GM23338 (cell line): ENCODE measurements at regions not wholly inside any gene's neighbourhood (a gene's known extent, or its start where the extent isn't known, plus 50 kb on each side); places are given as distances from the start of the nearest gene placed in this dataset.

Source experiments
- ATAC-seq: fragments of 200-7000 bp; cut with Tn5 transposase; 3 replicates; pipeline ENCODE4 v1.9.1; 2020
- DNase-seq: peaks from one replicate; pipeline ENCODE4 v3.0.0-alpha.2; 2015; ENCODE audit warnings: low spot score
- H2AFZ ChIP-seq: fragments of 200-600 bp; sonication (generic); 2 replicates; pipeline ENCODE4 v1.8.0; 2016; ENCODE audit warnings: antibody characterized with exemption, mild to moderate bottlenecking, moderate library complexity
- H3F3A ChIP-seq: fragments of 200-600 bp; sonication (generic); replicated peaks from 2 replicates; pipeline ENCODE4 v1.8.0; 2017; ENCODE audit warnings: antibody characterized with exemption, mixed run types, low read depth
- H3K27ac ChIP-seq: fragments of 200-600 bp; sonication (generic); 2 replicates; pipeline ENCODE4 v1.6.1; 2016; ENCODE audit warnings: low read depth
- H3K27me3 ChIP-seq: fragments of 200-600 bp; sonication (generic); 2 replicates; pipeline ENCODE4 v1.8.0; 2016; ENCODE audit warnings: mild to moderate bottlenecking, mixed run types, moderate library complexity; ENCODE audit not compliant: insufficient read depth
- H3K36me3 ChIP-seq: fragments of 200-600 bp; sonication (generic); 2 replicates; pipeline ENCODE4 v1.8.0; 2016; ENCODE audit warnings: mild to moderate bottlenecking; ENCODE audit not compliant: insufficient read depth
- H3K4me1 ChIP-seq: fragments of 200-600 bp; sonication (generic); 2 replicates; pipeline ENCODE4 v1.8.0; 2016; ENCODE audit warnings: mild to moderate bottlenecking, moderate library complexity; ENCODE audit not compliant: insufficient read depth
- H3K4me2 ChIP-seq: fragments of 200-600 bp; sonication (generic); 2 replicates; pipeline ENCODE4 v1.7.1; 2017; ENCODE audit warnings: mixed run types
- H3K4me3 ChIP-seq: fragments of 200-600 bp; sonication (generic); 2 replicates; pipeline ENCODE4 v1.6.1; 2016; ENCODE audit warnings: mixed run types
- H3K79me2 ChIP-seq: fragments of 200-600 bp; sonication (generic); replicated peaks from 2 replicates; pipeline ENCODE4 v1.8.0; 2017; ENCODE audit warnings: mild to moderate bottlenecking; ENCODE audit not compliant: insufficient read depth
- H3K9me2 ChIP-seq: fragments of 200-600 bp; sonication (generic); 2 replicates; pipeline ENCODE4 v1.8.0; 2017; ENCODE audit not compliant: insufficient read depth
- H4K20me1 ChIP-seq: fragments of 200-600 bp; sonication (generic); replicated peaks from 2 replicates; pipeline ENCODE4 v1.8.0; 2017; ENCODE audit warnings: mild to moderate bottlenecking; ENCODE audit not compliant: insufficient read depth
- H3K27ac Mint-ChIP-seq: 2 replicates; pipeline ENCODE4 v1.8.0; 2020; ENCODE audit warnings: inconsistent platforms, mild to moderate bottlenecking, moderate library complexity, mixed read lengths
- H3K27me3 Mint-ChIP-seq: 3 replicates; pipeline ENCODE4 v1.8.0; 2022; ENCODE audit warnings: low read depth, mild to moderate bottlenecking, moderate library complexity, mixed read lengths, inconsistent platforms; ENCODE audit not compliant: insufficient read depth, poor library complexity
- H3K36me3 Mint-ChIP-seq: 3 replicates; pipeline ENCODE4 v1.8.0; 2021; ENCODE audit warnings: low read depth, mild to moderate bottlenecking, inconsistent platforms, moderate library complexity, mixed read lengths
- H3K4me1 Mint-ChIP-seq: 3 replicates; pipeline ENCODE4 v1.8.0; 2020; ENCODE audit warnings: mild to moderate bottlenecking, inconsistent platforms, mixed read lengths
- H3K4me3 Mint-ChIP-seq: 3 replicates; pipeline ENCODE4 v1.8.0; 2021; ENCODE audit warnings: moderate library complexity, mild to moderate bottlenecking, inconsistent platforms, mixed read lengths
- H3K9me3 Mint-ChIP-seq: 3 replicates; pipeline ENCODE4 v1.8.0; 2020; ENCODE audit warnings: moderate library complexity, mild to moderate bottlenecking, inconsistent platforms, mixed read lengths
- CREB1 ChIP-seq: fragments of 250-450 bp; sonication (Bioruptor Pico); IDR thresholded peaks from 2 replicates; pipeline ENCODE4 v1.5.0; 2020; ENCODE audit warnings: low read depth, mild to moderate bottlenecking, moderate library complexity
- ETS1 ChIP-seq: IDR thresholded peaks from 2 replicates; pipeline ENCODE4 v1.6.1; 2016; ENCODE audit warnings: antibody characterized with exemption
- EZH2 ChIP-seq: fragments of 200-600 bp; sonication (generic); IDR thresholded peaks from one replicate; pipeline ENCODE4 v1.8.0; 2017; ENCODE audit warnings: antibody characterized with exemption, mild to moderate bottlenecking, low read depth; ENCODE audit not compliant: unreplicated experiment
- EZH2phosphoT487 ChIP-seq: fragments of 200-600 bp; sonication (generic); IDR thresholded peaks from one replicate; pipeline ENCODE4 v1.8.1; 2018; ENCODE audit warnings: antibody characterized with exemption; ENCODE audit not compliant: unreplicated experiment
- JUNB ChIP-seq: IDR thresholded peaks from one replicate; pipeline ENCODE4 v1.6.1; 2016; ENCODE audit warnings: antibody characterized with exemption; ENCODE audit not compliant: unreplicated experiment
- NANOG ChIP-seq: IDR thresholded peaks from 2 replicates; pipeline ENCODE4 v1.6.1; 2016; ENCODE audit warnings: antibody characterized with exemption, borderline replicate concordance
- POLR2AphosphoS5 ChIP-seq: IDR thresholded peaks from 2 replicates; pipeline ENCODE4 v1.6.1; 2016; ENCODE audit warnings: antibody characterized with exemption, low read depth
- REST ChIP-seq: IDR thresholded peaks from one replicate; pipeline ENCODE4 v1.6.1; 2018; ENCODE audit warnings: antibody characterized with exemption; ENCODE audit not compliant: unreplicated experiment
- STAT1 ChIP-seq: IDR thresholded peaks from one replicate; pipeline ENCODE4 v1.6.1; 2016; ENCODE audit warnings: antibody characterized with exemption; ENCODE audit not compliant: unreplicated experiment
- ZNF114 ChIP-seq: fragments of 250-450 bp; sonication (Bioruptor Pico); IDR thresholded peaks from 2 replicates; pipeline ENCODE4 v1.5.0; 2020; ENCODE audit warnings: mild to moderate bottlenecking, moderate library complexity
- ZNF331 ChIP-seq: fragments of 250-450 bp; sonication (Bioruptor Pico); IDR thresholded peaks from 2 replicates; pipeline ENCODE4 v1.5.0; 2020; ENCODE audit warnings: low read depth, mild to moderate bottlenecking, moderate library complexity
- TF ChIP-seq, protein P1 (sequence below): fragments of 250-450 bp; sonication (Bioruptor Pico); IDR thresholded peaks from 2 replicates; pipeline ENCODE4 v1.5.0; 2020; ENCODE audit warnings: mild to moderate bottlenecking, moderate library complexity
- TF ChIP-seq, protein P2 (sequence below), 2 experiments: fragments of 200-600 bp in 1 of 2; sonication (generic) in 1 of 2; conservative IDR thresholded peaks; 2 replicates each; pipeline versions ENCODE4 v1.5.1 to v1.6.1; 2016 to 2017; ENCODE audit warnings: antibody characterized with exemption in 2 of 2, low read depth in 2 of 2, mild to moderate bottlenecking in 2 of 2, moderate library complexity in 1 of 2

DNA sequence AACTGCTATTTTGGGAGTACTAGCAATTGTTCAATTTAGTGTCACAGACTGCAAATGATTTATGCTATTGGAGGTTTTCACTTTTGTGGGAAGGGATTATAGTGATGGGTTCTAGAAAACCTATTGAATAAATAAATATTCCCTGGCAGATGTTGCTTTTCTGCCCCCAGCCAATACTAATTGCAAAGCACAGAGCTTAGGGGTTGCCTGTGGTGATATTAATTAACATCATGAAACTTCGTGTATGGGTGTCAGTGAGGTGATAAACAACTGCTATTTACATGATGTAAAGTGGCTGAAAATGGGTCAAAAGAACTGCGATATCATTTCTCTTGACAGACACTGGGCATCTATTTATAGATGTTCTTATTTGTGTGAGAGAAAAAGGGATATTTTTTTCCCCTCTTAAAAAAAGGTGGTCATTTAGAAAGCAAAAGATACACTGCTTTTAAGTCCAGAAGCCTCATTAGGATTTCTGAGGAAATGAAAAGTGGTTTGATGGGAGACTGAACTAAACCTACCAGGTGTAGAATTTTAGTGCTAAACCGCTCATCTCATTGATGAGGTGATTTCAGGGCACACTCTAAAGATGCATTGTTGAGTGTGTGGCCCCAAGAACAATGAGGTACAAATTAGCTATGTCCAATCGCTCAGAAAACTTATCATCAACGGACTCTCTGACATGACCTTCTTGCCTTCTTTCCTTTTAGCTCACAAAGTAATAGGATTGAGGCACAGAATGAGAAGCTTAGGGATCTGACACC is 116.7 kb upstream of the CHST9 start:
- Mint-ChIP-seq H3K4me3 (no peak overlapping the region), H3K9me3 (no peaks in the 10 kb centered on the region), H3K27me3 (no peaks in the 10 kb centered on the region), H3K27ac (no peak overlapping the region), H3K4me1 (peaks cover 21% of the 10 kb centered on the region), H3K36me3 (no peaks in the 10 kb centered on the region)
- Histone ChIP-seq H3K36me3 (no peaks in the 10 kb centered on the region), H3K27ac (no peak overlapping the region), H3K4me1 (peaks cover 12% of the 10 kb centered on the region), H3K79me2 (no peaks in the 10 kb centered on the region), H3F3A (no peaks in the 10 kb centered on the region), H3K9me2 (no peaks in the 10 kb centered on the region), H3K4me2 (no peak overlapping the region), H3K4me3 (no peak overlapping the region), H2AFZ (peak overlapping the region; percentile 33; the same call in 1 of the 2 replicates), H3K27me3 (no peaks in the 10 kb centered on the region), H4K20me1 (no peaks in the 10 kb centered on the region)
- ATAC-seq = no peak
- no peak for DNase-seq
- TF ChIP-seq ZNF331 (CRISPR knock-in tag) = no peak
- TF ChIP-seq, protein P1, sequence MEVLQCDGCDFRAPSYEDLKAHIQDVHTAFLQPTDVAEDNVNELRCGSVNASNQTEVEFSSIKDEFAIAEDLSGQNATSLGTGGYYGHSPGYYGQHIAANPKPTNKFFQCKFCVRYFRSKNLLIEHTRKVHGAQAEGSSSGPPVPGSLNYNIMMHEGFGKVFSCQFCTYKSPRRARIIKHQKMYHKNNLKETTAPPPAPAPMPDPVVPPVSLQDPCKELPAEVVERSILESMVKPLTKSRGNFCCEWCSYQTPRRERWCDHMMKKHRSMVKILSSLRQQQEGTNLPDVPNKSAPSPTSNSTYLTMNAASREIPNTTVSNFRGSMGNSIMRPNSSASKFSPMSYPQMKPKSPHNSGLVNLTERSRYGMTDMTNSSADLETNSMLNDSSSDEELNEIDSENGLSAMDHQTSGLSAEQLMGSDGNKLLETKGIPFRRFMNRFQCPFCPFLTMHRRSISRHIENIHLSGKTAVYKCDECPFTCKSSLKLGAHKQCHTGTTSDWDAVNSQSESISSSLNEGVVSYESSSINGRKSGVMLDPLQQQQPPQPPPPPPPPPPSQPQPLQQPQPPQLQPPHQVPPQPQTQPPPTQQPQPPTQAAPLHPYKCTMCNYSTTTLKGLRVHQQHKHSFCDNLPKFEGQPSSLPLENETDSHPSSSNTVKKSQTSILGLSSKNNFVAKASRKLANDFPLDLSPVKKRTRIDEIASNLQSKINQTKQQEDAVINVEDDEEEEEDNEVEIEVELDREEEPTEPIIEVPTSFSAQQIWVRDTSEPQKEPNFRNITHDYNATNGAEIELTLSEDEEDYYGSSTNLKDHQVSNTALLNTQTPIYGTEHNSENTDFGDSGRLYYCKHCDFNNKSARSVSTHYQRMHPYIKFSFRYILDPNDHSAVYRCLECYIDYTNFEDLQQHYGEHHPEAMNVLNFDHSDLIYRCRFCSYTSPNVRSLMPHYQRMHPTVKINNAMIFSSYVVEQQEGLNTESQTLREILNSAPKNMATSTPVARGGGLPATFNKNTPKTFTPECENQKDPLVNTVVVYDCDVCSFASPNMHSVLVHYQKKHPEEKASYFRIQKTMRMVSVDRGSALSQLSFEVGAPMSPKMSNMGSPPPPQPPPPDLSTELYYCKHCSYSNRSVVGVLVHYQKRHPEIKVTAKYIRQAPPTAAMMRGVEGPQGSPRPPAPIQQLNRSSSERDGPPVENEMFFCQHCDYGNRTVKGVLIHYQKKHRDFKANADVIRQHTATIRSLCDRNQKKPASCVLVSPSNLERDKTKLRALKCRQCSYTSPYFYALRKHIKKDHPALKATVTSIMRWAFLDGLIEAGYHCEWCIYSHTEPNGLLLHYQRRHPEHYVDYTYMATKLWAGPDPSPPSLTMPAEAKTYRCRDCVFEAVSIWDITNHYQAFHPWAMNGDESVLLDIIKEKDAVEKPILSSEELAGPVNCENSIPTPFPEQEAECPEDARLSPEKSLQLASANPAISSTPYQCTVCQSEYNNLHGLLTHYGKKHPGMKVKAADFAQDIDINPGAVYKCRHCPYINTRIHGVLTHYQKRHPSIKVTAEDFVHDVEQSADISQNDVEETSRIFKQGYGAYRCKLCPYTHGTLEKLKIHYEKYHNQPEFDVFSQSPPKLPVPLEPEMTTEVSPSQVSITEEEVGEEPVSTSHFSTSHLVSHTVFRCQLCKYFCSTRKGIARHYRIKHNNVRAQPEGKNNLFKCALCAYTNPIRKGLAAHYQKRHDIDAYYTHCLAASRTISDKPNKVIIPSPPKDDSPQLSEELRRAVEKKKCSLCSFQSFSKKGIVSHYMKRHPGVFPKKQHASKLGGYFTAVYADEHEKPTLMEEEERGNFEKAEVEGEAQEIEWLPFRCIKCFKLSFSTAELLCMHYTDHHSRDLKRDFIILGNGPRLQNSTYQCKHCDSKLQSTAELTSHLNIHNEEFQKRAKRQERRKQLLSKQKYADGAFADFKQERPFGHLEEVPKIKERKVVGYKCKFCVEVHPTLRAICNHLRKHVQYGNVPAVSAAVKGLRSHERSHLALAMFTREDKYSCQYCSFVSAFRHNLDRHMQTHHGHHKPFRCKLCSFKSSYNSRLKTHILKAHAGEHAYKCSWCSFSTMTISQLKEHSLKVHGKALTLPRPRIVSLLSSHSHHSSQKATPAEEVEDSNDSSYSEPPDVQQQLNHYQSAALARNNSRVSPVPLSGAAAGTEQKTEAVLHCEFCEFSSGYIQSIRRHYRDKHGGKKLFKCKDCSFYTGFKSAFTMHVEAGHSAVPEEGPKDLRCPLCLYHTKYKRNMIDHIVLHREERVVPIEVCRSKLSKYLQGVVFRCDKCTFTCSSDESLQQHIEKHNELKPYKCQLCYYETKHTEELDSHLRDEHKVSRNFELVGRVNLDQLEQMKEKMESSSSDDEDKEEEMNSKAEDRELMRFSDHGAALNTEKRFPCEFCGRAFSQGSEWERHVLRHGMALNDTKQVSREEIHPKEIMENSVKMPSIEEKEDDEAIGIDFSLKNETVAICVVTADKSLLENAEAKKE = no peak
- no peak for TF ChIP-seq STAT1
- TF ChIP-seq EZH2phosphoT487 = no peak
- no peak for TF ChIP-seq ZNF114 (CRISPR knock-in tag)
- TF ChIP-seq POLR2AphosphoS5 = no peak
- TF ChIP-seq, protein P2, sequence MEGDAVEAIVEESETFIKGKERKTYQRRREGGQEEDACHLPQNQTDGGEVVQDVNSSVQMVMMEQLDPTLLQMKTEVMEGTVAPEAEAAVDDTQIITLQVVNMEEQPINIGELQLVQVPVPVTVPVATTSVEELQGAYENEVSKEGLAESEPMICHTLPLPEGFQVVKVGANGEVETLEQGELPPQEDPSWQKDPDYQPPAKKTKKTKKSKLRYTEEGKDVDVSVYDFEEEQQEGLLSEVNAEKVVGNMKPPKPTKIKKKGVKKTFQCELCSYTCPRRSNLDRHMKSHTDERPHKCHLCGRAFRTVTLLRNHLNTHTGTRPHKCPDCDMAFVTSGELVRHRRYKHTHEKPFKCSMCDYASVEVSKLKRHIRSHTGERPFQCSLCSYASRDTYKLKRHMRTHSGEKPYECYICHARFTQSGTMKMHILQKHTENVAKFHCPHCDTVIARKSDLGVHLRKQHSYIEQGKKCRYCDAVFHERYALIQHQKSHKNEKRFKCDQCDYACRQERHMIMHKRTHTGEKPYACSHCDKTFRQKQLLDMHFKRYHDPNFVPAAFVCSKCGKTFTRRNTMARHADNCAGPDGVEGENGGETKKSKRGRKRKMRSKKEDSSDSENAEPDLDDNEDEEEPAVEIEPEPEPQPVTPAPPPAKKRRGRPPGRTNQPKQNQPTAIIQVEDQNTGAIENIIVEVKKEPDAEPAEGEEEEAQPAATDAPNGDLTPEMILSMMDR (conservative IDR thresholded peaks at IDR 0.05; ENCODE audit: low read depth in 2 of 2) = no peak
- TF ChIP-seq EZH2 = no peak
- no peak for TF ChIP-seq JUNB
- no peak for TF ChIP-seq ETS1
- TF ChIP-seq CREB1 (CRISPR knock-in tag) = no peak
- no peak for TF ChIP-seq REST
- no peak for TF ChIP-seq NANOG
